Mesendoderm (in vitro differentiated cells): ENCODE measurements at regions not wholly inside any gene's neighbourhood (a gene's known extent, or its start where the extent isn't known, plus 50 kb on each side); places are given as distances from the start of the nearest gene placed in this dataset.

Experiments
- DNase-seq: peaks from one replicate; pipeline ENCODE4 v3.0.0; 2013
- H2AK5ac ChIP-seq: 2 replicates; pipeline ENCODE4 v1.6.1; 2013; ENCODE audit warnings: low read length, inconsistent platforms
- H2BK120ac ChIP-seq: 2 replicates; pipeline ENCODE4 v1.6.1; 2013; ENCODE audit warnings: low read depth, mild to moderate bottlenecking, low read length, moderate library complexity, mixed read lengths
- H2BK15ac ChIP-seq: replicated peaks from 2 replicates; pipeline ENCODE4 v1.6.1; 2013; ENCODE audit warnings: low read depth, mild to moderate bottlenecking, moderate library complexity
- H2BK5ac ChIP-seq: 2 replicates; pipeline ENCODE4 v1.6.1; 2013; ENCODE audit warnings: low read length, inconsistent platforms
- H3K18ac ChIP-seq: 2 replicates; pipeline ENCODE4 v1.6.1; 2013; ENCODE audit warnings: mild to moderate bottlenecking, low read length, mixed read lengths
- H3K23ac ChIP-seq: one replicate; pipeline ENCODE4 v1.6.1; 2013; ENCODE audit warnings: low read length
- H3K27ac ChIP-seq: 2 replicates; pipeline ENCODE4 v1.5.1; 2013; ENCODE audit warnings: low read depth, mild to moderate bottlenecking, inconsistent platforms, low read length, moderate library complexity
- H3K27me3 ChIP-seq: 2 replicates; pipeline ENCODE4 v1.6.1; 2013; ENCODE audit warnings: low read length, control low read depth, mild to moderate bottlenecking, inconsistent platforms; ENCODE audit not compliant: insufficient read depth, poor library complexity
- H3K36me3 ChIP-seq: 2 replicates; pipeline ENCODE4 v1.6.1; 2013; ENCODE audit warnings: low read length, inconsistent platforms; ENCODE audit not compliant: control insufficient read depth, insufficient read depth
- H3K4ac ChIP-seq: one replicate; pipeline ENCODE4 v1.6.1; 2013; ENCODE audit warnings: low read depth, mild to moderate bottlenecking, low read length, moderate library complexity
- H3K4me1 ChIP-seq: 2 replicates; pipeline ENCODE4 v1.6.1; 2013; ENCODE audit warnings: low read depth, low read length, inconsistent platforms; ENCODE audit not compliant: control insufficient read depth
- H3K4me2 ChIP-seq: 2 replicates; pipeline ENCODE4 v1.6.1; 2013; ENCODE audit warnings: low read length
- H3K4me3 ChIP-seq: 2 replicates; pipeline ENCODE4 v1.5.1; 2013; ENCODE audit warnings: mild to moderate bottlenecking, low read length
- H3K56ac ChIP-seq: one replicate; pipeline ENCODE4 v1.6.1; 2013; ENCODE audit warnings: low read length
- H3K79me1 ChIP-seq: 2 replicates; pipeline ENCODE4 v1.6.1; 2013; ENCODE audit warnings: low read length, inconsistent platforms
- H3K79me2 ChIP-seq: 2 replicates; pipeline ENCODE4 v1.6.1; 2013; ENCODE audit warnings: mild to moderate bottlenecking, low read length; ENCODE audit not compliant: control insufficient read depth, insufficient read depth
- H3K9ac ChIP-seq: 2 replicates; pipeline ENCODE4 v1.6.1; 2013; ENCODE audit warnings: low read length, inconsistent platforms
- H4K5ac ChIP-seq: one replicate; pipeline ENCODE4 v1.6.1; 2013; ENCODE audit warnings: low read length
- H4K8ac ChIP-seq: one replicate; pipeline ENCODE4 v1.6.1; 2013; ENCODE audit warnings: low read depth, mild to moderate bottlenecking, control low read depth, low read length, moderate library complexity
- WGBS: extraction: QIAGEN DNeasy Blood & Tissue Kit; methylation state at CpG from one replicate; pipeline ENCODE4 v1.1.7; 2013; ENCODE audit warnings: low lambda C conversion rate, missing lambda C conversion rate; ENCODE audit not compliant: insufficient coverage; ENCODE audit errors: extremely low coverage; 5-methylcytosine and 5-hydroxymethylcytosine counted together

DNA sequence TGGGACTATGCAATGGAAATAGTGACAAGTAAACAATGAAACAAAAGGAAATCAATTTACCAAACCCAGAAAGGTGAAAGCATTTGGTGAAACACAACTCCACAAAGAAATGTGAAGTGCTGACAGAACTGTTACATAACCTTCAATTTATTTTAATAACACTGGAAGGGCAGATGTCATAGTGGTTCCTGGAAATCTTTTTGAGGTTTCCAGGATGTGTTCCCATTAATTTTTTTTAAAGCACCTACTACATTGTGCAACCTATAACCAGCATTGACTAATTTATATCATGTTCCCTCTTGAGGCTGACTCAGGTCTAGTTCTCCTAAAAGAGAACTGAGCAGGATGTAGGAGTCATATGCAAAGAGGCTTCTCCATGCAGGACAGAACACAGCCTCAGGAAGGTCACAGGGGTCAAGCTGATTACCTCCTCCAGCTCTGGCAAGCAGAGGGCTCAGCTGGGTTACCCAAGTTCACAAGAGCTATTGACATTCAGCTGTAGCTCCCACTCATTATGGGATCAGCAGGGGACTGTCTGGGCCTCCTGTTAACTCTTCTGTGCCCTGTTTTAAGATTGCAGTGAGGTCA, 157.1 kb upstream of the NRIP1 start:
- Histone ChIP-seq H4K8ac (no peak overlapping the region), H3K56ac (no peak overlapping the region), H3K36me3 (no peaks in the 10 kb centered on the region), H3K9ac (no peak overlapping the region), H3K23ac (no peak overlapping the region), H2BK15ac (no peak overlapping the region), H3K4me3 (no peak overlapping the region), H3K4ac (no peak overlapping the region), H2BK120ac (no peak overlapping the region), H3K79me1 (no peaks in the 10 kb centered on the region), H3K4me2 (no peak overlapping the region), H3K27ac (no peak overlapping the region), H2BK5ac (no peak overlapping the region), H3K27me3 (no peaks in the 10 kb centered on the region), H2AK5ac (no peak overlapping the region), H3K79me2 (no peaks in the 10 kb centered on the region), H3K18ac (no peak overlapping the region), H4K5ac (no peak overlapping the region), H3K4me1 (peaks cover 5% of the 10 kb centered on the region)
- peak; percentile 95 for DNase-seq

DNA sequence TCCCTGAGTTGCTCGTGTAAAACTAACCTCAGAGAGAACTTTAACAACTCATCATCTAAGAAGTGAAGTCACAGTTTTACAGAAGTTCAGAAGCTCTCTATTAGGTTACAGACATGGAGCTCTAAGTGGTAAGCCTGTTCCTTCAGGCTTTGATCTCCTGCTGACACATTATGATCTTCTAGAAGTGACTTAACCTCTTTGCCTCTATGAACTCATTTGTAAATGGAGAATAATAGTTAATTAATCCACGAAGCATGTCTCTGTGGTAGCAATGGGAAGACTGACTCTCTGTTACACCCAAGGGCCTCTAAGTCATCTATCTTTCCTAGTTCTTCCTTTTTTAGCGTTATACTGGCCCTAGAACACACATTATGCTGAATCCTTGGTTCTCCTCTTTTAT, 157.9 kb upstream of the NRIP1 start:
- Histone ChIP-seq H3K4me3 (no peak overlapping the region), H4K8ac (no peak overlapping the region), H3K23ac (no peak overlapping the region), H3K27me3 (no peaks in the 10 kb centered on the region), H3K4ac (no peak overlapping the region), H3K79me1 (no peaks in the 10 kb centered on the region), H2BK5ac (no peak overlapping the region), H3K9ac (no peak overlapping the region), H3K4me1 (peaks cover 5% of the 10 kb centered on the region), H3K4me2 (no peak overlapping the region), H2BK120ac (no peak overlapping the region), H2AK5ac (no peak overlapping the region), H4K5ac (no peak overlapping the region), H3K36me3 (no peaks in the 10 kb centered on the region), H3K27ac (no peak overlapping the region), H3K18ac (peak overlapping the region; percentile 51), H3K56ac (no peak overlapping the region), H3K79me2 (no peaks in the 10 kb centered on the region), H2BK15ac (peak overlapping the region; percentile 92)
- DNase-seq = no peak
- no CpG with 5 or more reads among the region's 3 CpGs for WGBS

DNA sequence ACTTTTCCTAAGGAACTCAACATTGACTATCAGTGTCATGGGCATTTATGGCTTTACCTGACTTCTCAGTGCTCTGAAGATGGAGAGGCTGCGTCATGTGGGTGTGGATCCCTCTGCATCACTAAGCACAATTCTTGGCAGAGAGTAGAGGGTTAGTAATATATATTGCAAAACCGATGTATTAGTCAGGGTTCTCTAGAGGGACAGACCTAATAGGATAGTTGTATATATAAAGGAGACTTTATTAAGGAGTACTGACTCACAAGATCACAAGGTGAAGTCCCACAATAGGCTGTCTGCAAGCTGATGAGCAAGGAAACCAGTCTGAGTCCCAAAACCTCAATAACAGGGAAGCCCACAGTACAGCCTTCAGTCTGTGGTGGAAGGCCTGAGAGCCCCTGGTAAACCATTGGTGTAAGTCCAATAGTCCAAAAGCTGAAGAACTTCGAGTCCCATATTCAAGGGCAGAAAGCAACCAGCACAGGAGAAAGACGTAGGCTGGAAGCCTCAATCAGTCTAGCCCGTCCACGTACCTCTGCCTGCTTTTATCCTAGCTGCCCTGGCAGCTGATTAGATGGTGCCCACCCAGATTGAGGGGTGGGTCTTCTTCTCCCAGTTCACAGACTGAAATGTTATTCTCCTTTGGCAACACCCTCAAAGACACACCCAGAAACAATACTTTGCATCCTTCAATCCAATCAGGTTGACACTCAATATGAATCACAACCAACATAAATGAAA, 159.7 kb upstream of the NRIP1 start:
- Histone ChIP-seq H3K4ac (no peak overlapping the region), H3K4me3 (no peak overlapping the region), H3K4me2 (no peak overlapping the region), H3K56ac (no peak overlapping the region), H3K4me1 (peaks cover 5% of the 10 kb centered on the region), H3K27me3 (no peaks in the 10 kb centered on the region), H4K8ac (no peak overlapping the region), H2BK15ac (no peak overlapping the region), H3K23ac (no peak overlapping the region), H4K5ac (no peak overlapping the region), H3K18ac (no peak overlapping the region), H3K79me2 (no peaks in the 10 kb centered on the region), H2BK5ac (no peak overlapping the region), H3K36me3 (no peaks in the 10 kb centered on the region), H2AK5ac (no peak overlapping the region), H2BK120ac (no peak overlapping the region), H3K9ac (no peak overlapping the region), H3K27ac (no peak overlapping the region), H3K79me1 (no peaks in the 10 kb centered on the region)
- no CpG with 5 or more reads among the region's 6 CpGs for WGBS
- DNase-seq = no peak

DNA sequence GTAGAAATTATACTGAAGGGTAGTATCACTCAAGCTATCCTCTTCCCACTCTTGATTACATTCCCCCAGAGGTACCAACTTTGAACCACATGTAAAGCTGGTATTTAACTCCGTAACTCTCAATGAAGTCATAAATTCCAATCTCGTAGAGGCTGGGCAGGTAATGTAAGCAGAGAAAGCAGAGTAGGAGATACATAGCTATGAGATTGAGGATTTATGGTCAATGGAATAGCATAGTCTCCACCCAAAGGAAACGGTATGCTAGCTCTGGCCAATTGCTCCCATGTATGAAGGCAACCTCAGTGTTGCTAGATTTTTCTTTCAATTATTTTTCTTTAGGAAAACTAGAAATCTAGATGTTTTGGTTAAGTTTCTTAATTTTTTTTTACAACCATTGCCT, 163.1 kb upstream of the NRIP1 start:
- Histone ChIP-seq H3K4me1 (no peaks in the 10 kb centered on the region), H4K5ac (no peak overlapping the region), H3K79me1 (no peaks in the 10 kb centered on the region), H3K9ac (no peak overlapping the region), H3K27me3 (no peaks in the 10 kb centered on the region), H3K4me2 (no peak overlapping the region), H2AK5ac (no peak overlapping the region), H3K23ac (no peak overlapping the region), H3K4me3 (no peak overlapping the region), H4K8ac (no peak overlapping the region), H3K27ac (no peak overlapping the region), H3K56ac (no peak overlapping the region), H3K79me2 (no peaks in the 10 kb centered on the region), H3K18ac (no peak overlapping the region), H2BK15ac (no peak overlapping the region), H3K36me3 (no peaks in the 10 kb centered on the region), H2BK120ac (no peak overlapping the region), H2BK5ac (no peak overlapping the region), H3K4ac (no peak overlapping the region)
- no peak for DNase-seq
- WGBS = no CpG with 5 or more reads among the region's 3 CpGs

DNA sequence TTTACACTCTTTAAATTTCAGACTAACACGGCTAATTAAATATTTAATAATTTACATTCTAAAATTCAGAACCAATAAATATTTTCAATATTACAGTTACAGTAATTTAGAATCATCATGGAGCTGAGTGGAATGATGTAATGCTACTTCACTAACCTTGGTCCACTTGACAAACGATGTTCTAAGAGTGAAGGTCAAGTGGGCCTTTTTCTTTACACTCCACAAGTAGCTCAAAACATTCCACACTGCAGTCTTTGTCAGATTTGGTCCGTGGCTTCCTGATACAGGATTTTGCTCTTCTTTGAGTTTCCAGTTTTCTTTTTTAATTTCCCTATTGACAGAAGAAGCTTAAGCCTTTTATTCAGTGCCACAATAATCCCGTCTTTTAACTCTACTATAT, 164.6 kb upstream of the NRIP1 start:
- Histone ChIP-seq H3K4me1 (no peaks in the 10 kb centered on the region), H2BK120ac (no peak overlapping the region), H3K18ac (no peak overlapping the region), H3K79me2 (no peaks in the 10 kb centered on the region), H2AK5ac (no peak overlapping the region), H3K27ac (no peak overlapping the region), H4K5ac (no peak overlapping the region), H3K56ac (no peak overlapping the region), H3K79me1 (no peaks in the 10 kb centered on the region), H3K4ac (no peak overlapping the region), H3K4me2 (no peak overlapping the region), H3K4me3 (no peak overlapping the region), H3K9ac (no peak overlapping the region), H2BK15ac (no peak overlapping the region), H3K23ac (no peak overlapping the region), H4K8ac (no peak overlapping the region), H2BK5ac (no peak overlapping the region), H3K27me3 (no peaks in the 10 kb centered on the region), H3K36me3 (no peaks in the 10 kb centered on the region)
- 100% methylated on average over 1 of the region's 4 CpGs for WGBS
- DNase-seq = no peak

DNA sequence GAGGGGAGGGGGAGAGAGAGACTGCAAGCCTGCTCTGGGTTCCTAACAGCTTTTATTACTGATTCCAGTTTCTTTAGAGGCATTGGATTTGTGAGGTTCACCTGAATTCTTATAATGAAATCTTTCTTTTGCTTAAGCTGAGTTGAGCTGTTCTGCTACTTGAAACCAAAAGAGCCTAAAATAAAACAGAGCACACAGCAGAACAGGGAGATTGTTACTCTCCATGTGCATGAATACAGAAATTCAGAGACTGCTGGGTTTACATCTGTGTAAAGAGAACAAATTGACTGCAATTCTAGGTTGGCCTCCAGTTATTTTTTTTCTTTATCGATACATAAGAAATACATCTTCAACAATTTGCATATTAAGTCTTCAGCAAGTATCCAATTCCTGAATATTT, 168.8 kb upstream of the NRIP1 start:
- Histone ChIP-seq H3K18ac (no peak overlapping the region), H4K8ac (no peak overlapping the region), H3K4me2 (no peak overlapping the region), H2BK120ac (no peak overlapping the region), H3K27me3 (no peaks in the 10 kb centered on the region), H2BK15ac (no peak overlapping the region), H4K5ac (no peak overlapping the region), H3K4me1 (no peaks in the 10 kb centered on the region), H3K79me1 (no peaks in the 10 kb centered on the region), H3K23ac (no peak overlapping the region), H3K27ac (no peak overlapping the region), H2BK5ac (no peak overlapping the region), H3K4me3 (no peak overlapping the region), H3K9ac (no peak overlapping the region), H2AK5ac (no peak overlapping the region), H3K36me3 (no peaks in the 10 kb centered on the region), H3K79me2 (no peaks in the 10 kb centered on the region), H3K4ac (no peak overlapping the region), H3K56ac (no peak overlapping the region)
- WGBS = no CpG with 5 or more reads among the region's 1 CpG
- DNase-seq = no peak
